Stimulated activated CD4-positive, alpha-beta T cell treated with anti-CD3 and anti-CD28 coated beads, Interleukin-1b, Interleukin-23, amount 100 ng/mL, for 4 hours (primary cell): ENCODE measurements at regions not wholly inside any gene's neighbourhood (a gene's known extent, or its start where the extent isn't known, plus 50 kb on each side); places are given as distances from the start of the nearest gene placed in this dataset.

ENCODE experiments used
- DNase-seq, 2 donors: peaks; one replicate each; pipeline ENCODE4 v3.0.0-alpha.2; 2020; ENCODE audit warnings: low read depth in 2 of 2

DNA sequence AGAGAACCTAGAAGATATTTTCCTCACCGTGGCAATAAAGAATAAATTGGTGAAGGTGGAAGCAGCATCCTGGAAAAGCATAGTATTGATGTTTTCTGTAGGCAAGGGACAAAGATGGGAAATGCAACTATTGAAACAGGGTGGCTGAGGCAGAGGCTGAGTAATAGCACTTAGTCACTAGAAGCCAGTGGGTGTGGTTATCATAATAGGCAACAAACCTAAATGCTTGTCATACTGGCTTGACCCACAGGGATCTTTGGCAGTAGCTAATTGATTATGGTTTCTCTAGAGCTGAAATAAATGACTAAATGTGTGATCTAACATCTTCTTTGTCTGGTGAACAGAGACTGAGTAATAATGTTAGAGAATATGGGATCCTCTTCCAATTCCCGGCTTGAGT, 353.6 kb upstream of the RPS6KA3 start:
- no peak for DNase-seq

DNA sequence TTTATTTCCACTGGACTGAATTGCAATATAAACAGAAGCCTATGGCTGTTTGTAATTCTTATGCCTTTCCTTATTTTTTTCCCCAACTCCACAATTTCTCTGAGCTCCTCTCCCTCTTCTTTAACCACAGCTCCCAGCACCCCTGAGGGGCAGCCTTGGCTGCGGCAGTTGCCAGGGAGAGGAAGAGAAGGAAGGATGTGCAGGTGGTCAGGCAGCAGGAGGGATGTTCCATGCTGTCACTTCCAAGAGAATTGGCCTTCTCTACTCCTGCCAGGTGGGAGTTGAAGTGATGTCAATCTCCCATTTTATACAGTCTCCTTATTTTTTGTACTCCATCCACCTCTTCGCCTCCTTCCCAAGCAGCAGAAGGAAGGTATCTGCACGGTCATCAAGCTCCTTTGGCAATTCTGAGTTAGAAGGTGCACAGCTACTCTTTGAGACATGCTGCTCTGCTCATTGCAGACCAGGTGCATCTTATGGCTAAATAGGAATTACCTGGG, 343.3 kb upstream of the RPS6KA3 start:
- no peak for DNase-seq

DNA sequence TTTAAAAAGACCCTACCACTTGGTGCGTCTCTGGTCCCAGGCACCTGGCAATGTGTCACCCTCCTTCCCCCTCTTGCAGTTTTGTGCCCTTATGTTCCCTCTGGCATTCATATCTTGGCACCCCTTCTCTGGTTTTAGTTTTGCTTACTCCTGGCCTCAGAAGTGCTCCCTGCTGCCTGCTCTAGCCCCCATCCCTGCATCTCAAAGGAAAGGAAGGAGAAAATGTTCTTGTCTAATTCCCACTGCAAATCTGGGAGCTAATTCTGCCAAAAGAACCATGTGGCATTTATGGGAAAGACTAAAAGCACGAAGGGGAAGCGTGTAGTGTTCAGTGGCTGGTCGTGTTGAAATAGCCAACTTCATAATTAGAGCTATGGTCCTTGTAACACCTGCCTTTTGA, 340.1 kb upstream of the RPS6KA3 start:
- DNase-seq = no peak

GRCh38 chrX:20596856-20597255, 330.1 kb upstream of the RPS6KA3 start:
- no peak for DNase-seq

DNA sequence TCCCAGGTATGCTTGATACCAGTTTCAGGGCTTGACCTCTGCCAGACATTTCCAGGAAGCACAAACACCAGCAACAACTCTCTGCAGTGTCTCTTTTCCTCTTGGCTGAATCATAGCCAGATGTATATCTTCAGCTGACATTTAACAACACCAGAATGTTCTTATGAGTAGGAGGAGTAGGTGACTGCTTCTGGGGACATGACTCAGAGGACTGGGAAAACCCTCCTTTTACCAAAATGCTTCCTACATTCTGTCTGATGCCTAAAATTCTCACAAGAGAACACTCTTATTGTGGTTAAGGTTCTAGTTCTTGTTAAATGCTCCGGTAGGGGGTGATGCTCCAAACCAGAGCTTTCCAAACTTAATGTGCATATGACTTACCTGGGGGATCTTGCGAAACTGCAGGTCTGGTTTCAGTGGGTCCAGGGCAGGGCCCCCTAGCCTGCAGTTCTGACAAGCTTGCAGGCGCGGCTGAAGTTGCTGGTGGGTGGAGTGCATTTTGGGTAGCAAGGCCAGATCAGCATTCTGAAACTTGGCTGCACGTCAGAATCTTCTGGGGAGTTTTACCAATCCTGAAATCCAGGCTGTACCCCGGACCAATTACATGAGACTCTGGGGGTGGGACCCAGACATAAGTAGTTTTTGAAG, 329.3 kb upstream of the RPS6KA3 start:
- peak in 1 of 2 donors; percentile 11 for DNase-seq

- DNase-seq = no peak
Measured at GRCh38 chrX:20594985-20595384, 328.3 kb upstream of the RPS6KA3 start.

- DNase-seq = no peak
Measured at GRCh38 chrX:20593836-20594235, 327.1 kb upstream of the RPS6KA3 start.

GRCh38 chrX:20593402-20593801, 326.7 kb upstream of the RPS6KA3 start:
- DNase-seq = no peak

DNA sequence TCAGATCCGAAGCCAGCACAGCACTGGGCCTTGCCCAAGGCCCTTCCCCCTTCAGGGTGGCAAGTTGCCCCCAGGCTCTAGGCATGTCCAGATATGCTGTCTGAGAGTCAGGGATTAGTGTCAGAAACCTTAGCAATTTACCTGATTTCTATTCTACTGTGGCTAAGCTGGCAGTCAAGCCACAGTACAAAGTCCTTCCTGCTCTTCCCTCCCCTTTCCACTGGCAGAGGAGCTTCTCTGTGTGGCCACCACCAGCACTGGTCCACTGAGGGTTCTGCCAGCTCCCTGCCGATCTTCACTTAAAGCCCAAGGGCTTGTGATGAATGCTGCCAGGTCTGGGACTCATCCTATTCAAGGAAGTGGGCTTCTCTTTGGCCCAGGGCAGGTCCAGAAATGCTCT, 324.5 kb upstream of the RPS6KA3 start:
- no peak for DNase-seq

DNA sequence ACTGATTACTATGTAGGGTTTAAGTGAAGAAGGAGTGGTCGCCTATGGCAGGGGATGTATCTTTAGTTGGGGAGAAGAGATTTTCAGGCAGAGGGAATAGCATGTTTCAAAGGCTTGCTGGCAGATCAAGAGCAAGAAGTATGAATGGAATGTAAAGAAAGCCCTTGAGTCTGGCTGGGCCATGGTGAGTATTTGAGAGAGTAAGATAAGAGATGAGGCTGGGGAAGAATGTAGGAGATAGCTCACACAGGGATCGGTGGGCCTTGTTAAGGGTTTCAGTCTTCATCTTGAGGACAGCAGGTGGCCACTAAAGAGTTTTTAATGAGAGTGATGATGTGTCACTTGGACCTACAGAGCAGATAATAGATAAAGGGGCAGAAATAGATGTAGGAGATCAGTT, 319.1 kb upstream of the RPS6KA3 start:
- no peak for DNase-seq

- DNase-seq = no peak
Measured at GRCh38 chrX:20571611-20572010, 304.9 kb upstream of the RPS6KA3 start.

GRCh38 chrX:20567108-20567507, 300.4 kb upstream of the RPS6KA3 start:
- DNase-seq = no peak

DNA sequence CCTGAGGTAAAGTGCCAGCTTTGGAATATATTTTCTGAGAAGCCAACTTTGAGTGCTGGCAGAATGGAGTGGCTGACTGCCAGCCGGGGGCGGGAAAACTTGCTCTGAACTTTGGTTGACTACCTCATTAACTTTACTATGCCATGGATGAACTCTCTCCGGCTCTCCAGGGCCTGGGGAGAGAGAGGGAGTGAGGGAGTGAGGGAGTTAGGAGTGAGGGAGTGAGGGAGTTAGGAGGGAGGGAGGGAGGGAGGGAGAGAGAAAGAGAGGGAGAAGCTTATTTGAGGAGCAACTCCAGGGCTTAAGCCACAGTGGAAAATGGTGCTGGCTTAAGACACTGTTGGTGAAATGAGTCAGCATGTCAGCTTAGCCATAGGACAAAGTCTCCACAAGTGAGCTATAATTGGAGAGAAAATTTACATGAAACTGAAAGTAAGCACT, 280.9 kb upstream of the RPS6KA3 start:
- no peak for DNase-seq

- DNase-seq = no peak
Measured at GRCh38 chrX:20545538-20545937, 278.8 kb upstream of the RPS6KA3 start.

- DNase-seq = no peak
Measured at GRCh38 chrX:20542072-20542471, 275.4 kb upstream of the RPS6KA3 start.

GRCh38 chrX:20538974-20539373, 272.3 kb upstream of the RPS6KA3 start:
- no peak for DNase-seq

- no peak for DNase-seq
Measured at GRCh38 chrX:20531667-20532066, 265.0 kb upstream of the RPS6KA3 start.

DNA sequence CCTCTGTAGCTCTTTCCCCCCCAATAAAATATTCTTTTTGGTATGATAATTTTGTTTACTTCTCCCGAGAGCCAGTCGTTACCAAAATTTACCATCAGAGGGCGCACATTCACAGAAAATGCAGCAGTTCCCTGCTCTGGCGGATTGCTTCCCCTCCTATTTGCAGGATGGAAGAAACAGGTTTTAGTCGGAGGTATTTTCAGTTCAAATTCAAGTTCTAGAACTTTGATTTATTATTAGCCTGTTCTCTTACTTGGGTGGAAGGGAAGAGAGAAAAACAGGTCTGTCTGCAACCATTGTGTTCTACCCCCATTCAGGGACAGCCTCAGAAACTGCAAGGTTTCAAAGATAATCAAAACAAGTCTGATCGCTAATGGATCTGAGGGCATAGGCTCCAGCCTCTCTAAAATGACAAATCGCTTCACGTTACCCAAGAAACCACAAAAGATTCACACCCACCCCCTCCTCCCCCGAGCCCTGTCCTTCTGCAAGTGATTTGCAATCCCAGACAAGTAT, 263.8 kb upstream of the RPS6KA3 start:
- peak in 1 of 2 donors; percentile 54 for DNase-seq

DNA sequence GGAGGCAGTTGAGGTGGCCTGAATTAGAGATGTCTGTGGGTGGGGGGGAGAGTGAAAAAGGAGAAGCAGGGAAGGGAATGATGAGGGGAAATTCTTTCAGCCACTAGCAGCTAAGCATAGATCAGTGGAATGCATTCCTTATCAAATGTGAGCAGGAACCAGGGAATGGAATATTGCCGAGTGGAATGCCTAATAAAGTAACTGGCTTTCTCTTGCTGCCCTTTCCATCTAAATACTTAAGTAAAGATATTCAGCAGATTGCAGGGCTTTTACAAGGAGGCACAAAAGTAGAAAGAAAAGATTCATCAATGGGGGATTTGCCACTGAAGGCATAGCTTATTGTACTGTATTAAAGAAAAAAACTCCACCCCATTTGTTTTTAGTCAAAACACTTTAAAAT, 263.0 kb upstream of the RPS6KA3 start:
- no peak for DNase-seq

- no peak for DNase-seq
Measured at GRCh38 chrX:20529301-20529700, 262.6 kb upstream of the RPS6KA3 start.

DNA sequence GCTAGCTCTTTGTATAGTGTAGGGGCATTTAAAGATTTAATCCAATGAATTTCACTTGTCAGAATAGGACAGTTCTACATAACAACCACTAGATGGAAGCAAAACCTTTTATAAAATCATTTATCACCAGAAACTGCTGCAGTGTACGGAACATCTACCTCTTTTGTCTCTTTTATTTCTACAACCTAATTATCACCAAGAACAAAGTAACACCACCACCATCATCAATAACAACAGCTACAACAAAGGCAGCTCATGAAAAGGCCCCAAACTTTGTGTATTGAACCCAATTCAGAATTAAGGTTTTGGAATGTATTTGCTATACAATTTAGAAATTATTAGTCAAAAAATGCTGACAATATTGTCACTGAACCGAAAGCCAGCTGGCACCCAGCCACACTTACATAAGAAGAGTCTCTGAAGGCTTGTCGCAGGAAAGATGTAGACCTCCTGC, 260.9 kb upstream of the RPS6KA3 start:
- DNase-seq = no peak

DNA sequence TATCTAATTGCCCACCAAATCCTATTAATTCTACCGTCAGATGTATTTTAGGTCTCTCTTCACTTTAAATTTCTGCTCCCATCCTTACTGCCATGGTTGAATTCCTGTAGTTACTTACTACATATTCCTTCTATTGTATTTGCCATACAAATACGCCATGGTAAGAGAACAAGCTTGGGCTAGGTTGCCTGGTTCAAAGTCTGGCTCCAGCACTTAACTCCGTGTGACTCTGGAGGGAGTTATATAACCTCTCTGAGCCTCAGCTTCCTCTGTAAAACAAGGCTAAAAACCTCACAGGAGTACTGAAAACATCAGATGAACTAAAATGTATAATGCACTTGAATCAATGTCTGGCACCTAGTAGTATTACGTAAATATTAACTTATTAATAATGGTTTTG, 260.3 kb upstream of the RPS6KA3 start:
- no peak for DNase-seq

DNA sequence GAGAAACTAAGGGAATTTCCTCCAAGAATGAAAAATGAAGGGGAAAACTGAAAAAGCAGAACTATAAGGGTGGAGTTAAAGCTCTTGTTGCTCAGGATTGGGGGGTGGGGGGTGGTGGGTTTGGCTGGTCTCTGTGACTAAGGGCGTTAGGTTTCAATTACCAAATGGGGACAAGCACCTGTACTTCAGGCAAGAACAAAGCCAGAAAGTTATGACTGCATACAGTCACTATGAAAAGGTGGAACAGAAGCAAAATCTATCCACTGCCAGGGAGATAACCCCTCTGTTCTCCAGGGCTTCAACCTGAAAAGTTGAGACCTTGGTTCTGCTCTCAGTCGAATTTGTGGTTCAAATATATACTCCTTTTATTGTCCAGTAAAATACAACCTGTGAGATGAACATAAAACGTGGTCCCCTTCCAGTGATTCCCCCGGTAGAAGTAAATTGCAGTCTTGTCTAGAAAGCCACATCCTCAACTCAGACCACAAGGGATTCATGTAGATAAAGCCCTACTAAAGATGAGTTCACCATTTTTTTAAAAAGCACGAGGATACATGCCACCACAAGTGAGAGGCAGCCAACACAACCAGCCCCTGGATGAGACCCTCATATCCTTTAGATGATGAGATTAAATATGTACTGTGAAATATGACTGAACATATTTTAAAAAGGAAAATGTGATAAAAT, 257.1 kb upstream of the RPS6KA3 start:
- DNase-seq = no peak
